ENCODE measurements at regions not wholly inside any gene's neighbourhood (a gene's known extent, or its start where the extent isn't known, plus 50 kb on each side); places are given as distances from the start of the nearest gene placed in this dataset.

DNA sequence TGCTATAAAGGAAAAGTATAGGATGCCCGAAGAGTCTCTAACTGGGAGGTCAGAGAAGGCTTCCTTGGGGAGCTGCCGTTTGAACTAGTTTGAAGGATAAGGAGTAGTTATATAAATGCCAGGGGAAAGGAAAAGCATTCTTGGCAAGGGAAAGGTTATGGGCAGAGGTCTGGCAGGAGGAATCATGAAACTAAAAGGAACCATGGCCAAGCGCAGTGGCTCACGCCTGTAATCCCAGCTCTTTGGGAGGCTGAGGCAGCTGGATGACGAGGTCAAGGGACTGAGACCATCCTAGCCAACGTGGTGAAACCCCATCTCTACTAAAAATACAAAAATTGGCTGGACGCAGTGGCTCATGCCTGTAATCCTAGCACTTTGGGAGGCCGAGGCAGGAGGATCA is 66.8 kb upstream of the EPCAM start:
- H2BK120ac ChIP-seq (ENCODE audit: low read depth, low read length, poor library complexity, severe bottlenecking): no peak overlapping the region
- no peak overlapping the region for H3K23ac ChIP-seq (ENCODE audit: insufficient read length, low read depth, low read length)
- H4K8ac ChIP-seq (replicated peaks; ENCODE audit: insufficient read length, low read depth, low read length): no peak overlapping the region
- H3K4ac ChIP-seq (ENCODE audit: low read depth, low read length): no peak overlapping the region
- H4K91ac ChIP-seq (ENCODE audit: insufficient read length, low read depth, low read length): no peak overlapping the region
- peaks cover 9% of the 10 kb centered on the region for H3K27me3 Mint-ChIP-seq (ENCODE audit: low read depth)
- H3K79me2 ChIP-seq (ENCODE audit: insufficient read depth, low read length): no peaks in the 10 kb centered on the region
- H2BK12ac ChIP-seq (ENCODE audit: insufficient read length, low read depth, low read length): no peak overlapping the region
- H3K9ac ChIP-seq (ENCODE audit: extremely low read depth, insufficient read length, low read length): no peak overlapping the region
- no peak overlapping the region for H3T11ph ChIP-seq (ENCODE audit: low read length)
- no peaks in the 10 kb centered on the region for H3K27me3 ChIP-seq (ENCODE audit: insufficient read depth, low read length)
- peaks cover 16 to 19% of the 10 kb centered on the region in 2 experiments for H3K4me1 Mint-ChIP-seq
- no peak overlapping the region for H3K27ac Mint-ChIP-seq
- no peak overlapping the region for H3K4me2 ChIP-seq (ENCODE audit: insufficient read depth, insufficient read length, low read length)
- no peak for DNase-seq
- no peak overlapping the region for H2AFZ ChIP-seq (ENCODE audit: low read length)
- H3K36me3 Mint-ChIP-seq (ENCODE audit: insufficient read depth in 1 of 3, low read depth in 3 of 3): no peaks in the 10 kb centered on the region
- no peak overlapping the region for H4K5ac ChIP-seq (ENCODE audit: insufficient read length, low read depth, low read length)
- no peaks in the 10 kb centered on the region for H3K9me3 Mint-ChIP-seq
- no peak overlapping the region for H3K4me3 Mint-ChIP-seq
- no peaks in the 10 kb centered on the region for H3K23me2 ChIP-seq (ENCODE audit: insufficient read length, low read depth, low read length, poor library complexity, severe bottlenecking)
- H3K9me3 ChIP-seq (ENCODE audit: control insufficient read depth, low read depth, low read length): no peaks in the 10 kb centered on the region
- H2BK20ac ChIP-seq (ENCODE audit: low read depth, low read length, poor library complexity, severe bottlenecking): no peak overlapping the region
- H3K79me1 ChIP-seq (ENCODE audit: insufficient read depth, low read depth, low read length, poor library complexity, severe bottlenecking): no peaks in the 10 kb centered on the region
- no peaks in the 10 kb centered on the region for H4K20me1 ChIP-seq (ENCODE audit: control insufficient read depth, insufficient read depth, insufficient read length)
- no peak overlapping the region for H3K27ac ChIP-seq (ENCODE audit: insufficient read length, low read depth, low read length)
- H3K14ac ChIP-seq (ENCODE audit: insufficient read depth, low read length): no peak overlapping the region
- no peak overlapping the region for H2AK5ac ChIP-seq (ENCODE audit: insufficient read length, low read length)
- H2BK5ac ChIP-seq (ENCODE audit: insufficient read length, low read length): no peak overlapping the region
- no CpG with 5 or more reads among the region's 8 CpGs for WGBS (ENCODE audit: extremely low coverage, insufficient read length, low lambda C conversion rate)
- H3K56ac ChIP-seq (ENCODE audit: insufficient read length, low read depth, low read length): no peak overlapping the region
- H3K4me1 ChIP-seq (ENCODE audit: insufficient read depth, low read length): no peaks in the 10 kb centered on the region; the same call in 1 of the 2 replicates
- no peak overlapping the region for H3K18ac ChIP-seq (ENCODE audit: insufficient read length, low read depth, low read length)
- no peak overlapping the region for H2BK15ac ChIP-seq (ENCODE audit: low read depth, low read length)
- TF ChIP-seq, protein P1, sequence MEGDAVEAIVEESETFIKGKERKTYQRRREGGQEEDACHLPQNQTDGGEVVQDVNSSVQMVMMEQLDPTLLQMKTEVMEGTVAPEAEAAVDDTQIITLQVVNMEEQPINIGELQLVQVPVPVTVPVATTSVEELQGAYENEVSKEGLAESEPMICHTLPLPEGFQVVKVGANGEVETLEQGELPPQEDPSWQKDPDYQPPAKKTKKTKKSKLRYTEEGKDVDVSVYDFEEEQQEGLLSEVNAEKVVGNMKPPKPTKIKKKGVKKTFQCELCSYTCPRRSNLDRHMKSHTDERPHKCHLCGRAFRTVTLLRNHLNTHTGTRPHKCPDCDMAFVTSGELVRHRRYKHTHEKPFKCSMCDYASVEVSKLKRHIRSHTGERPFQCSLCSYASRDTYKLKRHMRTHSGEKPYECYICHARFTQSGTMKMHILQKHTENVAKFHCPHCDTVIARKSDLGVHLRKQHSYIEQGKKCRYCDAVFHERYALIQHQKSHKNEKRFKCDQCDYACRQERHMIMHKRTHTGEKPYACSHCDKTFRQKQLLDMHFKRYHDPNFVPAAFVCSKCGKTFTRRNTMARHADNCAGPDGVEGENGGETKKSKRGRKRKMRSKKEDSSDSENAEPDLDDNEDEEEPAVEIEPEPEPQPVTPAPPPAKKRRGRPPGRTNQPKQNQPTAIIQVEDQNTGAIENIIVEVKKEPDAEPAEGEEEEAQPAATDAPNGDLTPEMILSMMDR (conservative IDR thresholded peaks at IDR 0.05): no peak
